Hepatocyte (in vitro differentiated cells): ENCODE measurements at regions not wholly inside any gene's neighbourhood (a gene's known extent, or its start where the extent isn't known, plus 50 kb on each side); places are given as distances from the start of the nearest gene placed in this dataset.

Source experiments
- DNase-seq: peaks from one replicate; pipeline ENCODE4 v3.0.0-alpha.2; 2016; ENCODE audit warnings: low spot score
- H2AFZ ChIP-seq: fragments of 200-600 bp; sonication (generic); 2 replicates; pipeline ENCODE4 v1.6.0; 2016; ENCODE audit warnings: antibody characterized with exemption, mild to moderate bottlenecking
- H3K27ac ChIP-seq: fragments of 200-600 bp; sonication (generic); 2 replicates; pipeline ENCODE4 v1.5.1; 2016; ENCODE audit warnings: mild to moderate bottlenecking
- H3K27me3 ChIP-seq: fragments of 200-600 bp; sonication (generic); 2 replicates; pipeline ENCODE4 v1.6.1; 2016
- H3K36me3 ChIP-seq: fragments of 200-600 bp; sonication (generic); replicated peaks from 2 replicates; pipeline ENCODE4 v1.5.1; 2016; ENCODE audit warnings: low read depth; ENCODE audit not compliant: insufficient read depth
- H3K4me1 ChIP-seq: fragments of 200-600 bp; sonication (generic); 2 replicates; pipeline ENCODE4 v1.5.1; 2016; ENCODE audit warnings: mild to moderate bottlenecking, moderate library complexity; ENCODE audit not compliant: insufficient read depth
- H3K4me2 ChIP-seq: fragments of 200-600 bp; sonication (generic); 2 replicates; pipeline ENCODE4 v1.6.0; 2016
- H3K4me3 ChIP-seq: fragments of 200-600 bp; sonication (generic); 2 replicates; pipeline ENCODE4 v1.5.1; 2016; ENCODE audit warnings: mild to moderate bottlenecking
- H3K79me2 ChIP-seq: fragments of 200-600 bp; sonication (generic); 2 replicates; pipeline ENCODE4 v1.6.0; 2017; ENCODE audit warnings: mild to moderate bottlenecking
- H3K9me2 ChIP-seq: fragments of 200-600 bp; sonication (generic); replicated peaks from 2 replicates; pipeline ENCODE4 v1.6.0; 2017; ENCODE audit warnings: mild to moderate bottlenecking; ENCODE audit not compliant: insufficient read depth
- H3K9me3 ChIP-seq: fragments of 200-600 bp; sonication (generic); 2 replicates; pipeline ENCODE4 v1.5.1; 2016; ENCODE audit warnings: low read depth, mild to moderate bottlenecking
- H4K20me1 ChIP-seq: fragments of 200-600 bp; sonication (generic); 2 replicates; pipeline ENCODE4 v1.6.0; 2016; ENCODE audit warnings: mild to moderate bottlenecking; ENCODE audit not compliant: insufficient read depth, poor library complexity, severe bottlenecking
- EZH2 ChIP-seq: fragments of 200-600 bp; sonication (generic); IDR thresholded peaks from 2 replicates; pipeline ENCODE4 v1.6.1; 2016; ENCODE audit warnings: antibody characterized with exemption, mild to moderate bottlenecking, borderline replicate concordance
- EZH2phosphoT487 ChIP-seq: fragments of 200-600 bp; sonication (generic); IDR thresholded peaks from one replicate; pipeline ENCODE4 v1.6.1; 2018; ENCODE audit warnings: antibody characterized with exemption, mild to moderate bottlenecking, low read depth, moderate library complexity; ENCODE audit not compliant: unreplicated experiment, severe bottlenecking
- WGBS: methylation state at CpG from one replicate; pipeline ENCODE4 v1.1.6; 2016; ENCODE audit warnings: low lambda C conversion rate; ENCODE audit errors: missing lambda C conversion rate; 5-methylcytosine and 5-hydroxymethylcytosine counted together
- TF ChIP-seq, protein P1 (sequence below): fragments of 200-600 bp; sonication (generic); IDR thresholded peaks from 2 replicates; pipeline ENCODE4 v1.5.1; 2016; ENCODE audit warnings: antibody characterized with exemption, mild to moderate bottlenecking; ENCODE audit not compliant: poor library complexity

DNA sequence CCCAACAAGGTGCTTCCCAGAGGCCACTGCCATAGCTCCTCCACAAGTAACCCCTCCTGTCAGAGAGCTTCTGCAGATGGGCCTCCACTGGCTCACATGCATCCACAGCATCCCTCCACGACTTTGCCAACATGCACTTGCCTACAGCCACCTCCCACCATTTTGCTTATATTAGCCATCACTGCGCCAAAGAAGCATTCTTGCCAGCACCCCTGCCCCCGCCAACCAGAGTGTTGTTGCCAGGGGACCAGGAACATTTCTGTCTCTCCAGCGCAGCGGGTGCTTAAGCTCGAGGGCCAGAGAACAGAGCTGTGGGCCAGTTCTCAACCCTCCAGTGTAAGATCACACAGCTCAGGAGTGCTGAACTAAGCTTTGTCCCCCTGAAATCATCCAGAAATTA, 517.6 kb downstream of the PABPC4L start:
- no peaks in the 10 kb centered on the region for H4K20me1 ChIP-seq
- H3K27ac ChIP-seq: no peak overlapping the region
- WGBS: 85% methylated on average over 6 of the region's 6 CpGs
- H3K4me2 ChIP-seq: no peak overlapping the region
- no peaks in the 10 kb centered on the region for H3K79me2 ChIP-seq
- TF ChIP-seq, protein P1, sequence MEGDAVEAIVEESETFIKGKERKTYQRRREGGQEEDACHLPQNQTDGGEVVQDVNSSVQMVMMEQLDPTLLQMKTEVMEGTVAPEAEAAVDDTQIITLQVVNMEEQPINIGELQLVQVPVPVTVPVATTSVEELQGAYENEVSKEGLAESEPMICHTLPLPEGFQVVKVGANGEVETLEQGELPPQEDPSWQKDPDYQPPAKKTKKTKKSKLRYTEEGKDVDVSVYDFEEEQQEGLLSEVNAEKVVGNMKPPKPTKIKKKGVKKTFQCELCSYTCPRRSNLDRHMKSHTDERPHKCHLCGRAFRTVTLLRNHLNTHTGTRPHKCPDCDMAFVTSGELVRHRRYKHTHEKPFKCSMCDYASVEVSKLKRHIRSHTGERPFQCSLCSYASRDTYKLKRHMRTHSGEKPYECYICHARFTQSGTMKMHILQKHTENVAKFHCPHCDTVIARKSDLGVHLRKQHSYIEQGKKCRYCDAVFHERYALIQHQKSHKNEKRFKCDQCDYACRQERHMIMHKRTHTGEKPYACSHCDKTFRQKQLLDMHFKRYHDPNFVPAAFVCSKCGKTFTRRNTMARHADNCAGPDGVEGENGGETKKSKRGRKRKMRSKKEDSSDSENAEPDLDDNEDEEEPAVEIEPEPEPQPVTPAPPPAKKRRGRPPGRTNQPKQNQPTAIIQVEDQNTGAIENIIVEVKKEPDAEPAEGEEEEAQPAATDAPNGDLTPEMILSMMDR: no peak
- TF ChIP-seq EZH2phosphoT487: no peak
- no peak for TF ChIP-seq EZH2
- H3K4me3 ChIP-seq: no peak overlapping the region
- no peaks in the 10 kb centered on the region for H3K36me3 ChIP-seq
- no peaks in the 10 kb centered on the region for H3K4me1 ChIP-seq
- no peaks in the 10 kb centered on the region for H3K9me2 ChIP-seq
- DNase-seq: no peak
- no peaks in the 10 kb centered on the region for H3K27me3 ChIP-seq
- H2AFZ ChIP-seq: no peak overlapping the region
- H3K9me3 ChIP-seq: no peaks in the 10 kb centered on the region

DNA sequence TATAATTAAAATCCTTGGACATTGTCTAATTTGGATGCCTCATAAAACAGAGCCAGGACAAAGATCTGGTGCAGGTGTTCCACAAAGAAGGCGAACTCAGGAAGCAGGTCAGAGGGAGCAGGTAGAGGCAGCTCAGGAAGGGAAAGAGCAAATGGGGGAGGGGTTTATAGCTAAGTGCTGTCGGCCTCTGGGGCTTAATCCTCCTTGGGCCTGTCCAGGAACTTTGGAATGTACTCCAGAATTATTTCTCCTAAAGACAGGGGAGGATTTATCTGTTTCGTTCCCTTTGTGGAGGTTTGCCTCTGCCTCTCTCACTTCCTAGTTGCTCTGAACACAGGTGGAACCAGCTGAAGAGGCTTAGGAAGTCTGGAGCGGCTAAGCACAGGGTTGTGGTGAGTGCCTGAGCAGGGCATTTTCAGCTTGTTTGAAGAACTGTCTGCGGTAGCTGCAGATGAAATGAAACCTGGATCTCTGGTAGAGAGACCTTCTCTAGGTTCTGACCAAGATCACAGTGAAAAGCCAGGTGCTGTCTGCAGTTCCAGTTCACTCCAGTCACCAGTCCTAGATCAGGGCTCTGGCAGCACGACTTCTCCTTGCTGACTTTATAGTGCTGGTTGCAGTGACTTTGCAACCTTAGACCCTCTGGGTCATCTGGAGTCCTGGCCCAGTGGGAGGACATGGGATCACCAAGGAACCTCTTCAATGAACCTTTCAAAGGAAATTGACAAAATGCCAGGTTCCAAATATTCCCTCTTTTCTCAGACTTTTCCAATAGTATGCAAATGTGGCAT, 519.2 kb downstream of the PCDH10 start:
- 50% methylated on average over 6 of the region's 6 CpGs for WGBS
- Histone ChIP-seq H3K9me3 (no peaks in the 10 kb centered on the region), H4K20me1 (no peaks in the 10 kb centered on the region), H3K27me3 (no peaks in the 10 kb centered on the region), H3K27ac (peak overlapping the region; percentile 30), H3K4me2 (peak overlapping the region; percentile 53), H2AFZ (peak overlapping the region; percentile 26), H3K79me2 (no peaks in the 10 kb centered on the region), H3K9me2 (no peaks in the 10 kb centered on the region), H3K4me3 (no peak overlapping the region), H3K4me1 (no peaks in the 10 kb centered on the region), H3K36me3 (no peaks in the 10 kb centered on the region)
- peak; percentile 27 for DNase-seq
- TF ChIP-seq EZH2phosphoT487: no peak
- TF ChIP-seq, protein P1: no peak
- no peak for TF ChIP-seq EZH2

DNA sequence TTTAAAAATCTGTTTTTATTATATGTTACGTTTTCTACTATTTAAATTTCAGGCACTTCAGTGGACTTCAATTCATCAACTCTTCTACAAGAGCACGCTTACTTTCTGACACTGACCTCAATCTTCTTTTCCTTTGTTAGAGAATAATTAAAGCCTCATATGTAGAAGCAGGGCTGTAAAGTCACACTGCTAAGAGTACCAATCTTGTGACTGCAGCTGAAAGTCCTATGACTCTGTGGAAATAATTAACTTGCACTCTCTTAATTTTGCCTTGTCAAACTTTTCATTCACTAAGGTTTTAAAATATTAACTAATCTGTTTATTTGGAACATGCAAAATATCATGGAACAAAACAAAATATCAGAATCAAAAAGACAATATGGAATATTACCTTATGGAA, 498.1 kb downstream of the PCDH10 start:
- no peaks in the 10 kb centered on the region for H3K36me3 ChIP-seq
- H3K27me3 ChIP-seq: no peaks in the 10 kb centered on the region
- DNase-seq: peak; percentile 6
- 86% methylated on average over 2 of the region's 2 CpGs for WGBS
- TF ChIP-seq, protein P1: no peak
- TF ChIP-seq EZH2phosphoT487 (no peak), EZH2 (no peak)
- no peaks in the 10 kb centered on the region for H3K9me2 ChIP-seq
- no peak overlapping the region for H3K4me3 ChIP-seq
- no peaks in the 10 kb centered on the region for H3K9me3 ChIP-seq
- H2AFZ ChIP-seq: no peak overlapping the region
- no peak overlapping the region for H3K4me2 ChIP-seq
- H3K4me1 ChIP-seq: peaks cover 2% of the 10 kb centered on the region
- no peaks in the 10 kb centered on the region for H3K79me2 ChIP-seq
- no peak overlapping the region for H3K27ac ChIP-seq
- no peaks in the 10 kb centered on the region for H4K20me1 ChIP-seq
